NCI-H1436 (cell line): ENCODE measurements at regions not wholly inside any gene's neighbourhood (a gene's known extent, or its start where the extent isn't known, plus 50 kb on each side); places are given as distances from the start of the nearest gene placed in this dataset.
"Not testable (repeated sequence)": the region's sequence is repeated elsewhere in the genome, so short reads cannot be mapped to it uniquely, and the experiment has no call there.

ENCODE experiments used
- DNase-seq: peaks from one replicate; lab custom pipeline; 2025; lab: John Stamatoyannopoulos, UW

DNA sequence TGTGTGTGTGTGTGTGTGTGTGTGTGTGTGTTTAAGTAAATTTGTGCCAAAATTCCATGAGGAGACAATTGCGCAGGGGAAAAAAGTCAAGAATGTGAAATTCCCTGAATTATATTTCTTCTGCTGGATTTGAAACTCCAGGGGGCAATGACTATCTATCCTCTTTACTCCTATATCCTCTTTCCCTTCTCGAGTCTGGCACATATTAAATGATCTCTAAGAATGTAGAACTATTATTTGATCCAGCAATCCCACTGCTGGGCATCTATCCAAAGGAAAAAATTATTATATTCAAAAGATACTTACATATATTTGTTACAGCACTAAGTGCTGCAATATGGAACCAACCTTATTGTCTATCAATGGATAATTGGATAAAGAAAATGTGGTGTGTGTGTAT, 350.1 kb upstream of the ADAMTS9 start:
- no peak for DNase-seq

DNA sequence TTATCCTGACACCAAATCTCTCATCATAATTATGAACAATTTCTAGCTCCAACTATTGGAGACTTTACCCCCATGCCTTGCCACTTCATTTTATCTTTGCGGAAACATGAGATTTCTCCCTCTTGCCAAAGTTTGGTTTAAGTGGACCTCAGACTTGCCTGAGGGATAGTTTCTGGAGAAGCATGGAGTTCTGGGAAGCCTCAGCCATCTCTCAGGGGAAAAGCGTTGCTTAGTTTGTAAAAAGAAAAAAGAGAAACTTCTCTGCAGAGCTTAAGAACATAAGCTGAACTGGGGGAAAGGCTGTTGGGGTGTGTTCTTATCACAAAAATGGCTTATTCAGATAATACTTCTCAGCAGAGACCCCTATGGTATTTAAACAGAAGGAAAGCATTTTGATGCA, 347.4 kb upstream of the ADAMTS9 start:
- no peak for DNase-seq

DNA sequence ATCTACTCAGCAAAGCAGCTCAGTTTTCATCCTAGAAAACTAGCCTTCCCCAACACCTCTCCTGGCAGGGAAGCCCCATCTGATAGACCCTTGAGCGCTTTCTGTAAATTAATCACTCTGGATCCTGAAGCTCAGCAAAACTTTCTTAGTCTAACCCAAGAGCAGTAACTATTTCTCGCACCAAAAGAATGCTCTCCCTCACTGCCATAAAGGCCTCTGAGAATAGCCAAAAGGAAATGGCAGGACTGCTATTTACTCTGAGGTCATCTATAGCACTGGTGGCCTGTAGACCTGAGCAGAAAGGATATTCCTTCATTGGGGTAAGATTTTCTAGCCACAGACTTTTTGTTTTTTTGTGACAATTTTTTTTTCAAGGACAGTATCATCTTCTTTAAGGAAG, 345.8 kb upstream of the ADAMTS9 start:
- no peak for DNase-seq

DNA sequence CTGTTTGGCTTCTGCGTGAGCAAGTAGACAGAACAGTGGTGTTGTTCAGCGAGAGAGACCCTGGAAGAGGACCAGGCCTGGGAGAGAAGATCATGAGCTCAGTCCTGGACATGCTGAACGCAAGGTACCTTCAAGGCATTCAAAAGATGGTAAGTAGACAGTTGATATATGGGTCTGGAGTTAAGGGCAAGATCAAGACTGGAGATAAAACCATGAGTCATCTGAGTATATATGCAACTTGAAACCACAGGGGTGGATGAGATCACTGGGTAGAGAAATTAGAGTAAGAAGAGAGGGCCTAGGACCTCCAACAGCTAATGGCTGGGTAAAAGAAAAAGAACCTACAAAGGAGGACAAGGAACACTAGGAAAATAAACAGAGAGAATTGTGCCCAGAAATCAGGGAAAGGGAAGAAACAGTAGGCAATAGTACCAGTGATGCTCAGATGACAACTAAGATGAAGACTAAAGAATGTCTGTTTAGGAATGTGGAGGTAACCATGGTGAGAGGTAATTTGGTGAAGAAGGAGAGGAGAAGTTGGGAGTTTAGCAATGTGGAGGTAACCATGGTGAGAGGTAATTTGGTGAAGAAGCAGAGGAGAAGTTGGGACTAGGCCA, 343.2 kb upstream of the ADAMTS9 start:
- no peak for DNase-seq

DNA sequence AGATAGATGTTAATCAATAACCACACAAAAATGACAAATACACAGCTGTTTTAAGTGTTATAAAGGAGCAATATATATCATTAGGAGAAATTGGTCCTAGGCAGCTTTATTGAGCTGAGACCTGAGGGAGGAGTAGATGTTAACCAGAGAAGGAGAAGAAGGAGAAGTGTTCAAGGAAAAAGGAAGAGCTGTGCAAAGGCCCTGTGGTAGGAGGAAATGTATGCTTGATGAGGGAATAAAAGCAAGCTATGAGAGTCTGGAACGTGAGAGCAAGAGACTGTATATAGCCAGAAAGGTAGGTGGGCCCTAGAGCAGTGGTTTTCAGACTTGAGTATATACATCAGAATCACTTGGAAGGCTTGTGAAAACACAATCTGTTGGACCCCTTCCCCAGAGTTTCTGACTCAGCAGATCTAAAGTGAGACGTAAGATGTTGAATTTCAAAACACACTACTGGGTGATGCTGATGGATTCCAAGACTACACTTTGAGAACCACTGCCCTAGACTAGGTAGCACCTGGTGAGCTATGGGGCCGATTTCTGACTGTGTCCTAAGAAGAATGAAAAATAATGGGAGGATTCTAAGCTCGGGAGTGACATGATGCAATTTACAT, 342.3 kb upstream of the ADAMTS9 start:
- no peak for DNase-seq

DNA sequence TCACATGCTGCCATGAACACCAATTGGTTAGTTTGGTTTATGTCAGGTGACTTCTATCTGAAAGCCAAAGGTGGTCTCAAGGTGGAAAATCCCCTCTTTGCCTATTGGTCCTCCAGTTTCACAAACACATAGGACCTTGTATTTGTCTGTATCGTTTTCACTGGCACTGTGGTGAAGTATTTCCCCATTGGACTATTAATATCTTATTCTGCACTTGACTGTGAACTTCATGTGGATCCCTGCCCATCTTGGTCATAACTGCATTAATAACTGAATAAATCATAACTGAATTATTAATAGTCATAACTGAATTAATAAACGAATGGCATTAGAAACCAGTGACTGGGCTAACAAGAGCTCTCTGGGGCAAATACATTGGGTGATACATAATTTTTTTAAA, 341.3 kb upstream of the ADAMTS9 start:
- no peak for DNase-seq

DNA sequence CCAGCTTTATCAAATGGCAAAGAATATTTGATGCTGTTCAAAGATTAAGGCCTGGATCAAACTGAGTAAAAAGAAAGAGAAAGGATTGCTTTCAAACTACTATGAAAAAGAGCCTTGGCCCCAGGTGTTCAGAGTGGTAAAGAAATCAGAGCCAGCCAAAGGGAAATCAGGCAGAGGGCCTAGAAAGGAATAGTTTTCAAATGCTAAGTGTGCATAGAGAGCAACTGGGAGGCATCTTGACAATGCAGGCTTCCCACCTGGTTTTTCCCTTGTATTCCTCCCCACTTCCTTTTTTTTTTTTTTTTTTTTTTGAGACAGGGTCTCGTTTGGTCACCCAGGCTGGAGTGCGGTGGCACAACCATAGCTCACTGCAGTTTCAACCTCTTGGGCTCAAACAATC, 340.2 kb upstream of the ADAMTS9 start:
- no peak for DNase-seq

DNA sequence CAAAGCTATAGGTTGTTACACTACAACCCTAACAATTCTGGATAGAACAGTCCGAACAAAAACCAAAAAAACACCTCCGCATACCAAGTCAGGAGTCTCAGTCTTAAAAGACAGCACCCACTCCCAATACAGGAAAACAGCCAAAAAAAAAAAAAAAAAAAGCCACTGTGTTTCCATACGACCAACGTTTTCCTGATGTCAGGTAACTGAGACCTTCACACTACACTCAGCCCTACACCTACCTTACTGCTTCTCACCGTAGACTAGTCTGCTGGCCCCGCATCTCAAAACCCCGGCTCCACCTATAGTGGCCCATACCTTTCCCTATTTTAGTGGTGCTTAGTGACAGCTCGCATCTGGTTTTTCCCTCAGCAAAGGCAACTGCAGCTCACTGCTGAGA, 339.5 kb upstream of the ADAMTS9 start:
- no peak for DNase-seq

DNA sequence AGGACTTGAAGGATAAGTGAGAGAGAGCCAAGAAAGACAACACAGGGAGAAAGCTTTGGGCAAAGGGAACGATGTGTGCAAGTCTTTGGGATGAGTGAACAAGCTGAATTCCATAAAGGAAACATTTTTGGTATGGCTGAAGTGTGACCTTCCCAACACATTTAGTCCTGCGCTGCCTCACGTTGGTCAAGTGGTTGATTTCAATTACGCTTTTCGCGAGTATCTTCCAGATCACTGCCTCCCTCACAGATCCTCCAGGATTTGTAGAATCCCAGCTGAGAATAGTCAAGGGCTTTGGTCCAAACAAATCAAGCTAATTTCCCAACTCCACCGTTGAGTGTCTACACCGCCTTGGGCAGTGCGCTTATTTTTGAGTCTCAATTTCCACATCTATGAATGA, 338.4 kb upstream of the ADAMTS9 start:
- no peak for DNase-seq

DNA sequence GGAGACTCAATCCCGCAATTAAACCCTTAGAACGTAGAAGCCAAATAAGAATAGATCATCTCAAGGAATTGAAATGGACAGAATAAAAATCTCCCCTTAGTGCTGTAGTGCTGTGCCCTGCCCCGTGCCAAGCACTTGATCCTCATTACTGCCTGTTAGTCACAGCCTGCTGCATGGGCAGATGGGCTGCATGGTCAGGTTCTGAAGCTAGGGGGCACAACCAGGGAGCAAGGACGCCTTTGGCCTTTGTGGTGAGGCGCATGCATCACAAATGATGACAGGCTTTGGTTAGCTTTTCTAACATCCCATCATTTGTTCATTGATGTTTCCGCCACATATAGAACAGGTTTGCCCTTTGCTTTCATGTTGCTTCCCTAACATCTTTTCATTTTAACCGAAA, 336.3 kb upstream of the ADAMTS9 start:
- no peak for DNase-seq

DNA sequence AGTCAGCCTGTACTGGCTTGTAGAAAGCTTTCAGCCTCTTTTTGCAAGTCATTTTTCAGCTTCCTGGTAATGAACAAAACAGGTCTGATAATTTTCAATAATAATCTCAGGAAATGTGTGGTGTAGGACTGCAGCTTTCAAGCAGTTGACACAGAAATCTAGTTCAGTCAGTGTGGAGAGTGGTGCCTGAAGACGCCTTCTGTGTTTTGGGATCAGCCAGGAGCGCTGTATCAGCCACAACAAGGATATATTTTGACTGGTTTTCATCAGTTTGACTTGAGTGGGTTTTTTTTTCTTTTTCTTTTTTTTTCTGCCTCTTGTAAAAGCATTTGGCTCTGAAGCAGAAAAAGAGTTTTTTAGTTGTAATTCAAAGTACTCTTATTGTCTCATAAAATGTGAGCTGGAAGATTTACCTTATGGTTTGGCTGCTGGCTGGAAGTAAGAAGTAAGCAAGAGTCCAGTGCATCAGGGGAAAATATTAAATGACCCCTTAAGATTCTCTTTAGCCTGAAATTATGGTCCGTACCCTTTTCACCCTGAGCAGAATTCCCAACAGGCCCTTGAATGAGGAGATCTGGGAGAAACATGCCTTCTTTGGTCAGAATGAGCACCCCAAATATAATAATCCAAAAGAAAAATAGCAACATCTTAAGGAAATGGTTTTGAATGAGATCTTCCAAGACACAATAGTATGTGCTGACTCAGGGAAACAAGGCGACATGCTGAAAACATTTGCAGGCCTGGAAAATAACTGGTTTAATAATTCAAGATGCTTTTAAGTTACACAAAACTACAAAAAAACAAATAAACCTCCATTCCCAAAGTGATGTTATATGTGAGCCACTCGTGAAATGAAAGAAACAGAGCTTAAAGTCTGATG, 332.7 kb upstream of the ADAMTS9 start:
- no peak for DNase-seq

DNA sequence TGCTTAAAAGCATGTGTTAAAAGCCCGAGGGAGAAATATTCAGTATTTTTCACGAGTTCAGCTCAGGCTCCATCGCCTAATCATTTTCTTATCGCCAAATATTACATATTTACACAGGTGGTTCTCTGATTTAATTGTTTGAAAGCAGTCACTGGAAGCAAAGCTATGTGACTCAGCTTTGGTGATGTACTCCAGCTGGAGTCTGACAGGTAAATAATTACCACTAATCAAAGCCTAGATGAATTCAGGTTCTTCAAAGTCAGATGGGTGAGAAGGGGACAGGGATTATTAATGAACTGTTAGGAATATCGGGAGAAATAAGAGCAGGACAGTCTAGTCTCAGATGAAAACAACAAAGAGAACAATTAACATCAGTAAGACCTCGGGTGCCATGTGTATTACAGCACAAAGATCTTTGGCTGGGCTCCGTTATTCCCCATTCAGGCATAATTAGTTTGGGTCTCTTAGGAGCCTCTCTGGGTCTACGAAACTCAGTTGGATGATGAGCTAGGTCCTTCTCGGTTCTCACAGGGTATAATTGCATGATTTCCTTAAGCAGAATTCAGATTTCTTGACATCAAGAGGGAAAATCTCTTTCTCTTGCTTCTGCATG, 331.7 kb upstream of the ADAMTS9 start:
- peak; percentile 10 for DNase-seq

DNA sequence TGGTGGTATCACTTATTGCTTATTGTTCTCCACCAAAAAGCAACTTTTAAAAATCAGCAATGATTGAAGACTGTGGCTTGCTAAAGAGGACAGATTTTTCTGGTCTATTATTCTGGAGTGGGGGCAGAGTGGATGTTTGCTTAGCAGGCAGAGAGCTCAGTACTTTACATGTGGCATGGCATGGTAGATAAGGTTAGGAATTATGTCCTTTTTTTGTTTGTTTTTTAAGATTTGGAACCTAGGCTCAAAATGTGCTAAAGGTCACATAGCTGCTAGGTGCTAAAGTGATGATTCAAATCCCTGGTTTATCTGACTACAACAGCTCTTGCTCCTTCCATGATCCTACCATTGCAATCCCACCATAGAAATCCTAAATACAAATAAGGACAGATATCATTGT, 331.0 kb upstream of the ADAMTS9 start:
- no peak for DNase-seq

DNA sequence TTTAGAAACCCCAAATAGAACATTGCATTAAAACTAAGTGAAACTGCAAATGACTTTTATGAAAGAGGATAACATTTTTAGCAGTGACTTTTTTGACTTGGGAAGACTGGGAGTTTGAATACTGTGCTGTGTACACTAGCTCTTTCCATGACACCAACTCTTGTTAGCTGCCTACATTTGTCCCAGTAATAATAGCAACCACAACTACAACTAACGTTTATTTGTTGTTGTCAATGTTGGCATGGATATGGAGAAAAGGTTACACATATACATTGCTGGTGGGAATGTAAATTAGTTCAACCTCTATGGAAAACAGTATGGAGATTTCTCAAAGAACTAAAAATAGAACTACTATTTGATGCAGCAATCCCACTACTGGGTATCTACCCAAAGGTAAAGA, 329.6 kb upstream of the ADAMTS9 start:
- DNase-seq: no peak

DNA sequence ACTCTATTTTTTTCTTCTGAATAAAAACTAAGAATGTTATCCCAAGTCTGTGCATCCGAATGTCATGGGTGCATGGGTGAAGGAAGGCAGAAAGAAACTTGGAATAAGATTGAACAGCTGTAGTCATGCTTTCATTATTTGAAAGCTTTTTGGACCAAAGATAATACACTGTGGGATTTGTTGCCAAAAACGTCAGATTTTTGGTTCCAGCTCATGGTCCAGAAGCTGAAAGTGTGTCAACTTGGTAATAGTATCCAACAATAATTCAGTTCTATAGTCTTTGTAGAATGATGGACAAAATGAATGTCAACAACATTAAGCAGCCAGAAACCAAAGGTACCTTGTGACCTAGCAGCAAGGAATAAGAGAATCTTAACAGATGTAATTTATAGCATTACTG, 327.9 kb upstream of the ADAMTS9 start:
- no peak for DNase-seq

DNA sequence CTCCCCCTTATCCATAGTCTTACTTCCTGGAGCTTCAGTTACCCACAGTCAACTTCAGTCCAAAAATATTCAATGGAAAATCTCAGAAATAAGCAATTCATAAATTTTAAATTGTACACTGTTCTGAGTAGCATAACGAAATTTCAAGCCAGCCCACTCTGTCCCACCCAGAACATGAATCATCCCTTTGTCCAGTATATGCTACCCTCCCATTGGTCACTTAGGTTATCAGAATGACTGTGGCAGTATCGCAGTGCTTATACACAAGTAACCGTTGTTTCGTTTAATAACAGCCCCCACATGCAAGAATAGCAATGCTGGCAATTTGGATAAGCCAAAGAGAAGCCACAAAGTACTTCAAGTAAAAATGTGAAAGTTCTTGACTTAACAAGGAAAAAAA, 325.3 kb upstream of the ADAMTS9 start:
- DNase-seq: no peak

DNA sequence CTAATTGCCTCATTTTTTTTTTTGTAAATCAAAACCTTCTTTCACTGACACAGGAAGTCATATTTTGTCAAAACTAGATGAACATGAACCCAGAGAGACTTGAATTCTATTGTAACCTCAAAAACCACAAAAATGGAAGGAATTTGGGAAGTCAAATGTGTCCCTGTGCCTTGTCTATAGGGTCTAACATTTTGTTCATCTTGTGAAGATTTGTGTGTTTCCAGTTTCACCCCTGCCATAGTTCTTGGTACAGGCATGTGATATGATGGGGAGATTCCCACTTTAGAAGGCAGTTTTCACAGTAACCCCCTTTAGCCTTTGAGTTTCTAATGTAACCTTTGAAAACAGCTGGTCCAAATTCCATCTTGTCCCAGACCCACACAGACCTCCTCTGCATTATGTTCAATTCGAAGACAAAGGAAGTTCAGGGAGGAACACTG, 318.5 kb upstream of the ADAMTS9 start:
- no peak for DNase-seq

DNA sequence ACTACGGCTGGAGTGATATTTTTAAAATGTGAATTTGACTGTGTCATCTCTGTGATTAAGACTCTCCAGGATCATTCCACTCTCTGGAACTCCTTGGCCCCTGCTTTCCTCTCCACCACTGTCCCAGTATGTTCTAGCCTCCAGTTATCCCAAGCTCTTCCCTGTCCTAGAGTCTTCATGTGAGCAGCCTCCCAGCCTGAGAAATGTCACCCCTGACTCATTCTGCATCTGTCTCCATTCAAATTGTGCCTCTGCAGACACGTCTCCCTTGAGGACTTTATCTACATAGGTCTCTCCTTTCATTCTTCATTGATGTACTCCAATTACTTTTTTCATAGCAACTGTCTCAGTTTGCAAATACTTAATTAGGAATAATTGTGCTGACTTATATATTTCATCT, 317.7 kb upstream of the ADAMTS9 start:
- DNase-seq: no peak

DNA sequence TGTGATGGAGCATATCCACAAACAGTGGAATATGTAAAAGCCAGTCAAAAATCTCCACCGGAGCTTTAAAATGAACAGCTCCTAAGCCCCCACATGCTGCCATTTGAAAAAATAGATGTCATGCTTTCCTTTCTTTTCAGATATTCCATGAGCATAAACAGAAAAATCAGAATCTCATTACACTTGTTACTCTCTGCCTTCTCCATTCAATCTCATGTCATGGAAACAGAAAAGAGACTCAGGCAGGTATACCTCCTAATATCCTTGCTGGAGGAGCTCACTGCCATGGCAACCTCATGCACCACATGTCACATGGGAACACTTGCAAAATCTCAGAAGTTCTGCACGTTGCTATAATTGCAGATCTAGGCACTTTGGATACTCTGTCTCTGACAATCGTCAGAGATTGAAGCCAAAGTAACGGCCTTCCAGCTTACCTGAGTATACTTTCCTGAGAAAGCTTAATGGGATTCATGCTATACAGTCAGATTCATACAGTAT, 317.0 kb upstream of the ADAMTS9 start:
- no peak for DNase-seq

DNA sequence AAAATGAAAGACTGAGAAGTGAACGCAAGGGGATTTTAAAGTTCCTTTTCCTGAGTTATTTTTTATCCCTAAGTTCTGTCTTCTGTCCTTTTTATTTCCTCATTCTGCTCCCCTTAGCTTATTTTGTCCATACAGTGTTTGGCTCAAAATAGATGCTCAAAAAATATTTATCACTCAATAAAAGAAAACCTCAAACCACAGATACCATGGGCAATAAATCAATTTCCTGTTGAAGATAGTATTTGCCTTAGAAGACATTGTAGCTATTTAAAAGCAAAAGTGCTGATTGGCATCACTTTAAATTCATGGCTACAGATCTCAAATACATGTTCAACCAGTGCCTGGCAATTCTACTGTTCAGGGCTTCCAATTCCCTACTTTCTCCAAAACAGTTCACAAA, 316.5 kb upstream of the ADAMTS9 start:
- DNase-seq: no peak

DNA sequence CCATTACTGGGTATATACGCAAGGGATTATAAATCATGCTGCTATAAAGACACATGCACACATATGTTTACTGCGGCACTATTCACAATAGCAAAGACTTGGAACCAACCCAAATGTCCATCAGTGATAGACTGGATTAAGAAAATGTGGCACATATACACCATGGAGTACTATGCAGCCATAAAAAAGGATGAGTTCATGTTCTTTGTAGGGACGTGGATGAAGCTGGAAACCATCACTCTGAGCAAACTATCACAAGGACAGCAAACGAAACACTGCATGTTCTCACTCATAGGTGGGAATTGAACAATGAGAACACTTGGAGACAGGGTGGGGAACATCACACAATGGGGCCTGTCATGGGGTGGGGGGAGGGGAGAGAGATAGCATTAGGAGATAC, 313.3 kb upstream of the ADAMTS9 start:
- not testable (repeated sequence) for DNase-seq

DNA sequence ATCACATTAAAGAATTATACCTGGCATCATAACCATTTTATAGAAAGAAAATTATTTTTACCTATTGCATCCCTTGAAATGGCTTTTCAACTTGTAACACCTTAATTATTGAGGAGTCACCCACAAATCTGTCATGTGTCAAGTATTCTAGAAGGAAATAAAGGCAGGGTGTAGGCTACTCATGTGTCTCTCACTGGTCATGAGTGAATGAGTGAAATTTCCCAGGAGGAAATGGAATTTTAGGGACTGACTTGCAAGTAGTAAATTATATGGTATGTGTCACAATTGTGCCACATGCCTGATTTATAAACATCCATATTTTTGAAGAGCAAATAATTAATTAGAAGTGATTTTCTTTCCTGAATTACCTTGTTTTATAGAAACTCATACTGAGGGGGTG, 310.5 kb upstream of the ADAMTS9 start:
- DNase-seq: no peak
